LNCAP (cell line): ENCODE measurements at regions not wholly inside any gene's neighbourhood (a gene's known extent, or its start where the extent isn't known, plus 50 kb on each side); places are given as distances from the start of the nearest gene placed in this dataset.

Experiments
- CTCF ChIP-seq: fragments of 450-650 bp; IDR thresholded peaks from 2 replicates; pipeline ENCODE4 v1.5.1; 2017; ENCODE audit warnings: mild to moderate bottlenecking

- no peak for TF ChIP-seq CTCF
These were observed 544.3 kb downstream of the TRIML1 start for GRCh38 chr4:188683571-188683970.

GRCh38 chr4:188688956-188689355, 549.7 kb downstream of the TRIML1 start:
- TF ChIP-seq CTCF, result no peak

- no peak for TF ChIP-seq CTCF
These were observed 552.6 kb downstream of the TRIML1 start for GRCh38 chr4:188691811-188692210.

- TF ChIP-seq CTCF, result no peak
These were observed 556.0 kb downstream of the TRIML1 start for GRCh38 chr4:188695261-188695660.

- no peak for TF ChIP-seq CTCF
These were observed 558.0 kb downstream of the TRIML1 start for GRCh38 chr4:188697243-188697642.

- no peak for TF ChIP-seq CTCF
These were observed 562.7 kb downstream of the TRIML1 start for GRCh38 chr4:188701952-188702351.

GRCh38 chr4:188704288-188704687, 565.0 kb downstream of the TRIML1 start:
- no peak for TF ChIP-seq CTCF

GRCh38 chr4:188707036-188707435, 567.8 kb downstream of the TRIML1 start:
- no peak for TF ChIP-seq CTCF
